ENCODE measurements at regions not wholly inside any gene's neighbourhood (a gene's known extent, or its start where the extent isn't known, plus 50 kb on each side); places are given as distances from the start of the nearest gene placed in this dataset.
"Not testable (repeated sequence)": the region's sequence is repeated elsewhere in the genome, so short reads cannot be mapped to it uniquely, and the experiment has no call there.

- TF ChIP-seq CTCF (IDR thresholded peaks at IDR 0.05; ENCODE audit: insufficient read depth, low read length); POLR2AphosphoS5 (IDR thresholded peaks at IDR 0.05; ENCODE audit: low read depth); REST (IDR thresholded peaks at IDR 0.05; ENCODE audit: insufficient replicate concordance, low read depth): not testable (repeated sequence)
These were observed 182.4 kb upstream of the IRF2BP2 start for GRCh38 chr1:234792221-234792864.

All from HL-60 (cell line).